ENCODE measurements at regions not wholly inside any gene's neighbourhood (a gene's known extent, or its start where the extent isn't known, plus 50 kb on each side); places are given as distances from the start of the nearest gene placed in this dataset.

- ATAC-seq (ENCODE audit: low FRiP score in 2 of 2) (no peak), DNase-seq (no peak)
- Histone ChIP-seq H3K9me3 (no peaks in the 10 kb centered on the region), H3K27me3 (no peaks in the 10 kb centered on the region), H3K36me3 (no peaks in the 10 kb centered on the region), H3K4me1 (no peaks in the 10 kb centered on the region), H3K4me3 (no peak overlapping the region), H3K27ac (no peak overlapping the region)
- 40 to 56% methylated on average over 2 of the region's 2 CpGs for WGBS, 2 donors
- TF ChIP-seq EP300 (IDR thresholded peaks at IDR 0.05) (no peak), POLR2AphosphoS5 (IDR thresholded peaks at IDR 0.05) (no peak), CTCF (IDR thresholded peaks at IDR 0.05) (no peak), POLR2A (IDR thresholded peaks at IDR 0.05) (no peak)
These were observed 143.2 kb upstream of the PCBD1 start for GRCh38 chr10:71031603-71032002.

GRCh38 chr10:71032887-71033286 is 144.5 kb upstream of the PCBD1 start:
- Histone ChIP-seq H3K4me3 (no peak overlapping the region), H3K27ac (no peak overlapping the region), H3K4me1 (no peaks in the 10 kb centered on the region), H3K36me3 (no peaks in the 10 kb centered on the region), H3K27me3 (no peaks in the 10 kb centered on the region), H3K9me3 (no peaks in the 10 kb centered on the region)
- no peak for TF ChIP-seq POLR2AphosphoS5 (IDR thresholded peaks at IDR 0.05)
- TF ChIP-seq EP300 (IDR thresholded peaks at IDR 0.05) = no peak
- TF ChIP-seq POLR2A (IDR thresholded peaks at IDR 0.05) = no peak
- no peak for TF ChIP-seq CTCF (IDR thresholded peaks at IDR 0.05)
- ATAC-seq (ENCODE audit: low FRiP score in 2 of 2) = no peak
- WGBS, 2 donors = 93 to 96% methylated on average over 5 of the region's 5 CpGs
- DNase-seq = no peak

- Histone ChIP-seq H3K4me1 (no peaks in the 10 kb centered on the region), H3K27me3 (no peaks in the 10 kb centered on the region), H3K36me3 (no peaks in the 10 kb centered on the region), H3K4me3 (no peak overlapping the region), H3K27ac (no peak overlapping the region), H3K9me3 (no peaks in the 10 kb centered on the region)
- ATAC-seq (ENCODE audit: low FRiP score in 2 of 2) = no peak
- WGBS, 2 donors = 77 to 89% methylated on average over 15 to 16 of the region's 16 CpGs
- no peak for DNase-seq
- no peak for TF ChIP-seq POLR2A (IDR thresholded peaks at IDR 0.05)
These were observed 145.1 kb upstream of the PCBD1 start for GRCh38 chr10:71033396-71033980.

- Histone ChIP-seq H3K4me3 (no peak overlapping the region), H3K36me3 (no peaks in the 10 kb centered on the region), H3K27ac (no peak overlapping the region), H3K4me1 (no peaks in the 10 kb centered on the region), H3K9me3 (no peaks in the 10 kb centered on the region), H3K27me3 (no peaks in the 10 kb centered on the region)
- no peak for ATAC-seq (ENCODE audit: low FRiP score in 2 of 2)
- 68 to 80% methylated on average over 6 of the region's 6 CpGs for WGBS, 2 donors
- TF ChIP-seq POLR2AphosphoS5 (IDR thresholded peaks at IDR 0.05) (no peak), EP300 (IDR thresholded peaks at IDR 0.05) (no peak), CTCF (IDR thresholded peaks at IDR 0.05) (no peak), POLR2A (IDR thresholded peaks at IDR 0.05) (no peak)
- no peak for DNase-seq
These were observed 147.3 kb upstream of the PCBD1 start for GRCh38 chr10:71035511-71036296.

- no peak overlapping the region for H3K4me3 ChIP-seq
- H3K36me3 ChIP-seq = no peaks in the 10 kb centered on the region
- WGBS, 2 donors = 70 to 81% methylated on average over 7 to 8 of the region's 8 CpGs
- H3K4me1 ChIP-seq = no peaks in the 10 kb centered on the region
- H3K27ac ChIP-seq = no peak overlapping the region
- TF ChIP-seq POLR2AphosphoS5 (IDR thresholded peaks at IDR 0.05) (no peak), POLR2A (IDR thresholded peaks at IDR 0.05) (no peak), CTCF (IDR thresholded peaks at IDR 0.05) (no peak), EP300 (IDR thresholded peaks at IDR 0.05) (no peak)
- no peaks in the 10 kb centered on the region for H3K9me3 ChIP-seq
- no peaks in the 10 kb centered on the region for H3K27me3 ChIP-seq
- DNase-seq (no peak), ATAC-seq (ENCODE audit: low FRiP score in 2 of 2) (no peak)
These were observed 148.1 kb upstream of the PCBD1 start for GRCh38 chr10:71036297-71036966.

Data from upper lobe of left lung (tissue), 6 donors.